Hematopoietic multipotent progenitor cell treated with erythropoietin and hydrocortisone succinate and interleukin-3 and kit ligand, for 17 days (in vitro differentiated cells): ENCODE measurements at regions not wholly inside any gene's neighbourhood (a gene's known extent, or its start where the extent isn't known, plus 50 kb on each side); places are given as distances from the start of the nearest gene placed in this dataset.
"Not testable (repeated sequence)": the region's sequence is repeated elsewhere in the genome, so short reads cannot be mapped to it uniquely, and the experiment has no call there.

ENCODE experiments used
- DNase-seq: peaks from one replicate; pipeline ENCODE4 v3.0.0-alpha.2; 2015; ENCODE audit warnings: low spot score

DNA sequence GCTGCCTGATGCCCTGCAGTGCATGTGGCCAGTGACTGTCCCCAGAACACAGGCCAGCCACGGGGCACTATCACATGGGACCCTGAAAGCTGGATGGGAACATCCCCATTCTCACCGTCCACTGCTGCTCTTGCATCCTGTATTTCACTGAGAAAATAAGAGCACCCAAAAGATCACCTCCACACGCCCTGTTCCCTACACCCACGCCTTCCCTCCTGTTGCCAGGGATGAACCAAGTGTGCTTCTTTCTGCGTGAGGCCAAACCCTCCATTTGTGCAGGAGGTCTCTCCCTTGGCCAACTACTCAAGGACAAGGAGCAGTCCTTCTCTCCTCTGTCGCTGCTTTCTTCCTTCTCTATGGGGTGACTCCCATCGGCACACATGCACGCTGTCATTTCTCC, 118.3 kb downstream of the LRRC37A3 start:
- not testable (repeated sequence) for DNase-seq

DNA sequence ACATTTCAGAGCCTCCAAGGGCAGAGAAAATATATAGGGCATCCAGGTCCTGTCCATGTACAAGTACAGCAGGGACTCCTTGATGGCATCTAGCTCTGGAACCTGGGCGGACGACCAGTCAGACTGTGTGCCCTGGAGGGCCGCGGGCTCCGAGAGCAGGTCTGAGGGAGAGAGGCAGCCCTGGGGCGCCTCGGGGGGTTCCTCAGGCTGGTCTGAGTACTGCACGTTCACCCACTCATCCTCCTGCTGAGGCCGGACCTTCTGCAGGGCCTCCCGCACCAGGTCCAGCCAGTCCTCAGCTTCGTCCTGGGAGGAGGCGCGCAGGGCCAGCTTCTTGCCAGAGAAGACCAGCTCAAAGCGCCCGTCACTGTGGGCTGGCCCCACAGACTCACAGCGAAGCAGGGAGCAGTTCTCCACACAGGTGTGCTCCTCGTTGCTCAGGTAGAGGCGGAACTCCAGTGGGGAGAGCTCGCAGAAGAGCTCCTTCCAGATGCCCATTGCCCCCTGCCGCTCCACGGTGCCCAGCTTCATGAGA, 118.8 kb downstream of the LRRC37A3 start:
- not testable (repeated sequence) for DNase-seq

DNA sequence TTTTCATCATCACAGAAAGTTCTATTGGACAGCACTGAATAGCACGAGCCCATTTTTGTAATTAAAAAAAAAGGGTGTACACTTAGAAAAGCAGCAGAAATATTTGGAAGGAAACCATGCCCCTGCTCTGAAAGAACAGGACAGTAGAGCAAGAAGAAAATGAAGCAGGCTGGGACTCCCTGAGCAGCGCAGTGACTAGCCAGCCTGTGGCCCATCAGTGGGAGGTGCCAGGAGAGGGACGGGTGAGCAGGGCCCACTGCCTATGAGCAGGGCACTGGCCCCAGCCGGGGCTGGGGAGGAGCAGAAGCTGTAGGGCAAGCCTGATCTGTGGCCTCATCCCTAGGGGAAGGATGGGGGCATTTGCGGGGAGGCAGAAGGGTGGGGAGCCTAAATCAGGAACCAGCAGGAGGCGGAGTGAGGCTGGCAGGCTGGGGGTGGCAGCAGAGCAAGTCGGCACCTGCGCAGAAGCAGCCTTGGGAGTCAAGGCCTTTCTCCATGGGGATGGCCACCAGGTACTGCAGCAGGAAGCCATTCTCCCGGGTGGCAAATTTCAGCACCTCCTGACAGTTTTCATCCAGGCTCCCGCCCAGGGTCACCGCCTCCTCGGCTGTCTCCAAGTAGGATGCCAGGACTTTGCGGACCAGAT, 119.6 kb downstream of the LRRC37A3 start:
- DNase-seq = not testable (repeated sequence)

DNA sequence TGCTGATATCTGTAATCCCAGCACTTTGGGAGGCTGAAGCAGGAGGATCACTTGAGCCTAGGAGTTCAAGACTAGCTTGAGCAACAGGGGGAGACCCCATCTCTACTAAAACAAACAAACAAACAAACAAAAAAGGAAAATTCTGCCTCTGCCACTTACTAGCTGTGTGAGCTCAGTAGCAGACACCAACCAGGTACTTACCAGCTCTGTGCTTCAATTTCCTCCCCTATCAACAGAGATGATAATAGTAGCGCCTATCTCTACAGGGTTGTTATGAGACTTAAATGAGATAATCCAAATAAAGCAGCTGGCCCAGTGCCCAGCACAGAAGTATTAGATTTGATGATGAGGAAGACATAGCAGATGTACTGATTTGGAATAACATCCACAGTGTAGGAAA, 120.3 kb downstream of the LRRC37A3 start:
- DNase-seq = not testable (repeated sequence)

DNA sequence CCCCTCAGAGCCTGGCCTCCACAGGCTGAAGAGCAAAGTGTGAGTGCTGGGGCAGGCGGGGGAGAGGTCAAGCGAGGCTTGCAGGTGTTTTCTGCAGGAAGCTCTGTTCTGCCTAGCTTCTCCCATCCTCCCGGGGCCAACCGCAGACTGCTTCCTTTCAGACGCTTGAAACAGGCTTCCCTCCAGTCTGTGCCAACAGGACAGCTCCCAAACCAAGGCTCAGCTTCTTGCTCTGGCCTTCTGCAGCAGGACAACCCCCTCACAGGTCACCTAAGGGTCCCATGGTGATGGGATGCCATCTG, 120.8 kb downstream of the LRRC37A3 start:
- not testable (repeated sequence) for DNase-seq

DNA sequence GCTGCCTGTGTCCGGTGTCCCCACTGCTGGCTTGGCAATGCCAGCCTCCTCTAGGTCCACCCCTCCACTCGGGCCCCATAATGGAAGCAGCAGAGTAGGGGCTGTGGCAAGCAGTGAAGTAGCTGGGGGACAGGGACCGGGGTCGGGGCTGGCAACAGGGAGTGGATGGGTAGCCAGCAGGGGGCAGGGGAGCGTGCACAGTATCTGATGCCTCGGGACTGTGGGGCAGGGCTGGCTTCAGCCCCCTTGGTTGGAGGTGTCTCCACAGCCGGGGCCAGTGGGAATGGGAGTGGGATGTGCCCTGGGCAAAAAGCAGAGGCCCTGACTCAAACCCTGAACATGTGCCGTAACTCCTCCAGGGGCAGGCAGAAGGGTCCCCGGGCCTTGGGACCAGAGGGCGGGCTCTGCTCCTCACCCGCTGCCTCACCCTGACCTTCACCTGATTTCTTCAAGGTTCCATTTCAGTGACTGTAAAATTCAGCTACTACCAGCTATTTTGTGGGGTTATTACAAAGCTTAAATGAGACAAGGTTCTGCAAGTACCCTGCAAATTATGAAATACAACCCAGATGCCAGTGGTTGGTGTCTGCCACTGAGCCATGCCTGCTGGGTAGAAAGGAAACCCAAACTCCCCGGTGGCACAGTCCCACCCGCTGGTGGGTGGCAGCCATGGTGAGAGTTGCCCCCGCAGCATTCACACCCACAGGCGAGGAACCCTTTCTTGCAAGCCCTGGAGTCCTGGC, 121.4 kb downstream of the LRRC37A3 start:
- not testable (repeated sequence) for DNase-seq

DNA sequence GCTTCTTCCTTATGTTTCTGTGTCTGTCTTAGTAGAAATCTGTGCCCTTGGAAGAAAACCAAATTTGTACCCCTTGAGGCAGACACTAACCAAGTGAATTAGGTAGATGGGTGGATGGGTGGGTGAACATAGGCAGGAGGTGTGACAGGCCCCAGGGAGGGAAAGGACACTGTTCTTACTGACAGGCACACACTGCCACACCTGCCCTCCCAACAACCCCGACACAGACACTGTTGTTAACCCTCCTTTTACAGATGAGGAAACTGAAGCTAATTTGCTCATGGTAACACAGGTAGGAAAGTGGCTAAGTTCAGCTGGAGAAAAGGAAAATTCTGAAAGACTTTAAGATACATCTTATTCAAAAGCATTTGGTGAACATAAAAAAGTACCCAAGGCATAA, 123.9 kb downstream of the LRRC37A3 start:
- DNase-seq = not testable (repeated sequence)

DNA sequence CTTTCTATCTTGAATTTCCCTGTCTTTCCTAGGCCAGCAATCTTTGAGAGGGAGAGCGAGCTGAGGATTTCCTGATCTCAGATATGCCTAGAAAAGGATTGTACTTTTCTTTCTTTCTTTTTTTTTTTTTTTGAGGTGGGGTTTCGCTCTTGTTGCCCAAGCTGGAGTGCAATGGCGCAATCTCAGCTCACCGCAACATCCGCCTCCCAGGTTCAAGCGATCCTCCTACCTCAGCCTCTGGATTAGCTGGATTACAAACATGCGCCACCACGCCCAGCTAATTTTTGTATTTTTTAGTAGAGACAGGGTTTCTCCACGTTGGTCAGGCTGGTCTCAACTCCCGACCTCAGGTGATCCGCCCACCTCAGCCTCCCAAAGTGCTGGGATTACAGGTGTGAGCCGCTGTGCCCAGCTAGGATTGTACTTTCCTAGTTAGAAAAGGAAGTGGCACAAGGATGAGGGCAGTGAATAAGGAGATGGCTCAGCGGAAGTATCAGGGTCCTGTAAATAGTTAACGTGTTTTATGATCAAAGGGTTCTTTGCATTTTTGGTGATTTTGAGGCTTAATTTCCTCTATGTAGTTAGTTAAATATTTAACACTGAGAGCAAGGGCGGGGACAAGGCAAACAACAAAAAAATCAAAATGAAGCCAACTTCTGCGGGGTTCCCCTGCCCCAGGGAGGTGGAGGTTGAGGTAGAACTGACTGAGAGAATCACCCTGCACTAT, 124.6 kb downstream of the LRRC37A3 start:
- not testable (repeated sequence) for DNase-seq

DNA sequence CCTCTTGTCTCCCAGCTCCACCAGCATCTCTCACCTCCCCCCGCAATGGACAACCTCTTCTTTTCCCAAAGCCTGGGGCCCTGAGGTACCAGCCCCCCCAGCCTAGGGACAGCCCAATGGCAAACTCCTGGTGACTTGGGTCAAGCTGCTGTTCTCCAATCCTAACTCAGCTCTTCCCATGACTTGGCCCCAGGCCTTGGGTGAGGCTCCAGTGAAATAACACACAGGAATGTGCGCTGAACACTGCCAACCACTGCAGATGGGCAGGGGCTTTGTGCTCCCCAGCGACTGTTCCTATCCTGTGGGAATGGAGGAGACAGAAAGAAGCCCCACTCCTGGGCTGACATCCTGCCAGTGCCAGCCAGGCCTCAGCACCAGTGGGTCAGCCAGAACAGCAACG, 125.2 kb downstream of the LRRC37A3 start:
- not testable (repeated sequence) for DNase-seq

DNA sequence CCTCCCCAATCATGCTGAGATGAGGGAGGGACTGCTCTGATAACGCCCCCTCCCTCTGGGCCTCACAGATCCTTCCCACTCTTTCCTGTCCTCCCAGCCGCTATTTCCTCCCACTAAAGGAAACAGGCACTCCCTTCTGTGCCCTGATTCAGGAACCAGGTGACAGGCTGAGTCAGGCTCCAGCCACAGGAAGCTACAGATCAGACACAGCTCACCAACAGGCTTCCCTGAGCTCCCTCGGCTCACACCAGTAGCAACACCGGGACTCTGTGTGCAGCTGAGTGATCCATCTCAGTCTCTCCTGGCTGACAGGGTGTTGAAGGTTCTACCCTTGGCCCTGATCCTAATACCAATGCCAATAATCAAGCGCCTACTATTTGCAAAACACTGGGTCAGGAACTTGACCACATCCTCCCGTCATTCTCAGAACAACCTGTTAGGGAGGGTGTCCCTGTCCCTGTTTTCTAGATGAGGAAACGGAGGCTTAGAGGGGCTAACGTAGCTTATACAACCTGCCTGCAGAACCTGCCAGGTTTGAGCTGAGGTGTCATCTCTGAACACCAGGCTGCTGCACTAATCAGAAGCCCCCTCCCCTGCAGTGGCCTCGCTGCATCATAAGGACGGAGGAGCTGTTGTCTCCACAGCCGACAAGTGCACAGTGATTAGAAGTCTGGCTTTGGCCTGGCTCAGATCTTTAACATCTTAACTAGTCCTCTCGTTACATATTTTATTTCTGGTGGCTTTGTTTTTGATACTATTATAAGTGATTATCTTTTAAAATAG, 126.3 kb downstream of the LRRC37A3 start:
- DNase-seq = not testable (repeated sequence)

DNA sequence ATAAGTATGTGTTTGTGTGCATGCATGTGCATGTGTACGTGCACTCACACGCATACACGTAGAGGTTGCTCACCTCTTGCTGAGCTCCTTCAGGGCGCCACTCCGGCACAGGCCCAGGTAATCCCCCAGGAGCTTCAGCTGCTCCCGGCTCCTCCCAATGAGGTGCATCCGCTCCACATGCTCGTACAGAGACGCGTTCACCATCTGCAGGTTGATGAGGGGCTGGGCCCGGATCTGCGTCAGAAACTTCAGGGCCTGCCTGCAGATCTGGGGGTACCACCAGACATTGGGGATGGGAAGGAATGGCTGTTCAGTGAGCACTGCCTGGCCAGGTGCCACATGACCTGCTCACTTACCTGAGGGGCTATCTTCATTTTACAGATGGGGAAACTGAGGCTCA, 127.0 kb downstream of the LRRC37A3 start:
- not testable (repeated sequence) for DNase-seq

DNA sequence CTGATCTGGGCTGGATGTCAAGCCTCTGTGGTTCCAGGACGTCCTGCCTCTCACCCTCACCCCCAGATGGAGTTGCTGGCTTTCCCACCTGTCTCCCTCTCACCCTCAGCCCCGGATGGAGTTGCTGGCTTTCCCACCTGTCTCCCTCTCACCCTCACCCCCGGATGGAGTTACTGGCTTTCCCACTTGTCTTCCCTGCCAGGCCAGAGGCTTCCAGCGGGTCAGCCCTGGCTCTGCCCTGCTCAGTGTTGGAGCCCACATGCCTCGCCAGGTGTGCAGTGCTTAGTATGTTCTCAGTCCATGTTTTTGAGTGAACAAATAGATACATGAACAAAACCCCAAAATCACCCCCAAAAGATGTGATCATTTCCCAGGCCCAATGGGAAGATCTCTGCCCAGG, 127.6 kb downstream of the LRRC37A3 start:
- DNase-seq = not testable (repeated sequence)

DNA sequence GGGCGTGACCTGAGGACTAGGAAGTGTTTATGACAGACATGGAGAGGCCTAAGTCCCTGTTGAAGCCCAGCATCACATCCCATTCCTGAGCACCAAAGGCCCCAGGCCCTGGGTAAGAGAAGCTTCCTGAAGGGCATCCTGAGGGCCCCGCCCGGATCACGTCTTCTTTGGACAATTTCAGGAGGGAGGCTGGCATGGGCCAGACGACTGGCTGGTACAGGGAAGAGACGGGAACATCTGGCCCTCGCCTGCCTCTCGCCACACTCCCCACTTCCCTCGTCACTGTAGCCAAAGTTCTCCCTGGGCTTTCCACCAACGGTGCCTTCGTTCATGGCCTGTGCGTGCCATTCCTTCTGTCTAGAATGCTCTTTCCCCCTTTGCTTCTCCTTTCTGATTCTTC, 128.1 kb downstream of the LRRC37A3 start:
- not testable (repeated sequence) for DNase-seq

DNA sequence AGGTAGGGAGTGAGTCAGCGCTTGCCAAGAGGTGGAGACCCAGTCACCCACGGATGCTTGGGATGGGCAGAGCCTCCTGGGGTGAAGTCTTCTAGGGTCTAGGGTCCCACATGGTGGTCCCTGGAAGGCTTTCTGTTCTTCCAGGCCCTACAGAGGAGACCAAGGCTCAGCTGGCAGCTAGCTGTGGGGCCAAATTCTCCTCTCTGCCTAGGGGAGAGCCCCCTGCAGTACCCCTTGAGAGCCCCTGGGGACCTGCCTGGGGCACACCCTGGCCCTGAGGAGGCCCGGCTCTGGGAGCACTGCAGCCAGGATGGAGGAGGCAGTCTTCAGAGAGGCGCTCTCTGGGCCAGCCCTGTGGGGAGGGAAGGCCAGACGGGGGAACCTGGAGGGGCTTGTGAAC, 128.6 kb upstream of the SMURF2 start:
- not testable (repeated sequence) for DNase-seq

DNA sequence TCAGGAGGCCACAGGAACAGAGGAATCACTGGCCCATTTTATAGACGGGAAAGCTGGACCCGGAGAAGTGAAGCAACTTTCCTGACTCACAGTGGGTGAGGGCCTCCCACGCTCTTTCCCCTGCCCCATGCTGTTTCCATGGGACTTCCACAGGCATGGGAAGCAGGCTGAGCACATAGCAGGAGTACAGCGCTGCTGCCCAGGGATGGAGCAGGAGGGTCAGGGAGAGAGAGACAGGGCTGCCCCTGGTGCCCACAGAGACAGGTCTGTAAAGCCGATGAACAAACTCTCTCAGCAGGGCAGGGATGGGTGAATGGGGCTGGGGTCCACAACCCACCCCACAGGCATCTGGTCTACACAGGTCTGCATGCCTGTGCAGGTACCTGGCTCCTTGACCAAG, 128.1 kb upstream of the SMURF2 start:
- not testable (repeated sequence) for DNase-seq

DNA sequence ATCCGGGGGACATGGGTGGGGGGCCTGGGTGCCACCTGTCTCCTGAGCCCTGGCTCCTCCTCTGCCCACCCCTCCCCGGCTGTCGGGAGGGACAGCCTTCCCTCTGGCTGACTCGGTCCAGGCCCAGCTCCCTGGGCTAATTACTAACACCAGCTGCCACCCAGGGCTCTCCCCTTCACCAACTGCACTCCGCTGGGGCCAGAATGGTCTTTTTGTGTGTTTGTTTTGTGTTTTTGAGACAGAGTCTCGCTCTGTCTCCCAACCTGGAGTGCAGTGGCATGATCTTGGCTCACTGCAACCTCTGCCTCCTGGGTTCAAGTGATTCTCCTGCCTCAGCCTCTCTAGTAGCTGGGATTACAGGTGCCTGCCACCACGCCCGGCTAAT, 126.9 kb upstream of the SMURF2 start:
- not testable (repeated sequence) for DNase-seq

DNA sequence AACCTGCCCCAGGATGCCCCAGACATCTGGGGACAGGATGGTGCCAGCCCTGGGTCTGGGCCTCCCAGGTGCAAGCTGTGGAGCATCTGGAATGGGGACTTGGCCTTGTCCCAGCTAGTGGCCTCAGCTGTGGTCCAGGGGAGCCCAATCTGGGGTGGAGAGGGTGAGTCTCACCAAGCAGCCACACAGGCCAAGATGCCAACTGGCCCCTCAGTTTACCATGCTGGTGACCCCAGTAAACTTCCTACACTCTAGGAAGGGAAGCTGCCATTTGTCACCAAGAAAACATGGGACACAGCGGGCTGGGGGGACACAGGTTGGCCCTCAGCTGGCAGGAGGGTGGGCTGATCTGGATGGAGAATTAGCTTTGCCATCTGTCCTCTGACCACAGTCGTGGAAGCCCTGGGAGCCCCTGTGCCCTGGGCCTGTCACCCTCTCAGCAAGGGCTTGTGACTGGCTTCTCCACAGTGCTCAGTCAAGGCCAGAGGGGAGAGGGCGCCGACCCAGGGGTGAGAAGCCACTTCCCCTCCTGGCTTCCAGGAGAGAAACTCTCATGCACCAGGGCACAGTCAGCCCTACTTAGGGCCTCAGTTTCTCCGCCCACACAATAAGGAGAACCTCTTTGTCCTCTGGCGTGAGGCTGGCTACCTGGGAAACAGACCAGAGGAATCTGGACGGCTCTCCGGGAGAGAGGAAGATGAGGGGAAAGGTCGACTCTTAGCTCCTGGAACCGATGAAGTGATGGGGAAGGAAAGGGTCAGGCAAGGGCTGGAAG, 126.4 kb upstream of the SMURF2 start:
- DNase-seq = no peak

DNA sequence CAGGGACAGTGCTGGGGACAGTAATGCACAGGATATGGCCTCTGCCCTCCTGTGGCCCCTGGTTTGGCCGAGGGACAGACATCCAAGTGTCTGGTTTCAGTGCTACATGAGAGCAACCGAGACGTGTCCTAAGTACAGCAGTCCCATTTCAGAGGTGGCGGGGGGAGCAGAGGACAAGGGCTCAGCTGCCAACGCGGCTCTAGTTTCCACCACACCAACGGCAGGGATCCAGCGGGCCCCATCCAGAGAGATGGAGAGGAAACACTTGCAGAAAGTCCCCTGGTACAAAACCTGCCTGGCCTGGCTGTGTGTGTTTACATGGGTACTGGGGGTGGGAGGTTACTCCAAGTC, 125.8 kb upstream of the SMURF2 start:
- no peak for DNase-seq

DNA sequence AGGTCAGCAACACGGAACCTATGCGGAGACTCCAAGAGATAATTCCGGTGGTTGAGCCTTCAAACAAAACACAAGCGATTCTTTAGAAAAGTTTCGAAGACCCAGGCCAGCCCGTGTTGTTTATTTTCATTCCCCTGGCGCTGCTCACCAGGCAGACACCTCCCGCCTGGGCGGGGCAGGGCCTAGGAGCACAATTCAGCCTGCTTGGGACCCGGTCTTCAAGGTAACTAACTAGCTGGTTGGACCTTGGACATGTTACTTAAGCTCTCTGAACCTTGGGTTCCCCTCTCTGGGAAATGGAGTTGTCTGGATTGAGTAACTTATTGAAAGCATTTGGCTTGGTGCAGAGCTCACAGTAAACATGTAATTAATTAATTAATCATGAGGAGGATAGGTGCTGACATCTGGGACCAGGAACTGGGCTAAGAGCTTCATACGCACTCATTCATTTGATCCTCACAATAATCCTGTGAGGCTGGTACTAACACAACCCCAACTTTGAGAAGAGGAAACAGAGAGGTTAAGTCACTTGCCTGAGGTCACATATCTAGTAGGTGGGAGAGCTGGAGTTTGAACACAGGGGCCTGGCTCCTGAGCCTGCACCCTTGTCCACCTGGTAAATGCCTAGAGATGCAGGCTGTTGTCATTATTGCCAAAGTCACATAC, 125.3 kb upstream of the SMURF2 start:
- no peak for DNase-seq

DNA sequence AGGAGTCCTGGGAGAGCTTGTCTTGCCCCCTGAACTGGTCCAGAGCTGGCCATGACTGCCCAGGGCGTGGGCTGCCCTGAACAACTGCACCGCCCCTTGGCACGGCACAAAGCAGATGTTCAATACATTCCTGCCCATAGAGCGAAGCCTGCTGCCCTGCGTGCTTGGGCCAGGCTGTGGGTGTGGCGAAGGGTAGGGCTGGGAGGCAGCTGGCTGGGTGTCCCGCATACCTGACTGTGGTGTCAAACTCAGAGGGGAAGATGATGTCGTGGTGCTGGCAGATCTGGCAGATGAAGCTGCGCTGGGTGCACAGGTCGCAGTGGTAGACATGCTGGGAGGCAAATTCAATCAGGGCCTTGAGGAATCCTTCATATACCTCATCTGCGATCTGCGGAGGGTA, 124.2 kb upstream of the SMURF2 start:
- no peak for DNase-seq

DNA sequence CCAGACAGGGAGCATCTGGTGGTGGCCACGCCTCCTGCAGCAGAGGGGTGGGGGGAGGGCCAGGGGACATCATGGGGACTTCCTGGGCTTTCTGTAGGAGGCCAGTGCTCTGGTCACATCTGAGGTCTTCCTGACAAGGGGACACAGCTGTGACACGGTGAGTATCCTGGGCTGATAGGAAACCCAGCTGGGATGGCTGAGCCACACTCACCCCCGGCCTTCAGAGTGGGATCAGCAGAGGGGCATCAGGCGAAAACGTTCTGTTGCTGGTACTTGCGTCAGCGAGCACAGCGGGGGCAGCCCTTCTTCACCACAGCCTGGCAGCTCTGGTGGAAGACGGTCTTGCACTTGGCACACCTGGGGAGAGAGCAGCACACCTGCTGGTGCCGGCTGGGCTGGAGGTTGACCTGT, 122.9 kb upstream of the SMURF2 start:
- no peak for DNase-seq
